ENCODE measurements at regions not wholly inside any gene's neighbourhood (a gene's known extent, or its start where the extent isn't known, plus 50 kb on each side); places are given as distances from the start of the nearest gene placed in this dataset.

GRCh38 chr12:25009496-25010092 is 60.7 kb upstream of the BCAT1 start:
- no peak for DNase-seq (ENCODE audit: low spot score)

- no peak for DNase-seq (ENCODE audit: low spot score)
Measured at GRCh38 chr12:25005376-25005775, 56.5 kb upstream of the BCAT1 start.

- DNase-seq (ENCODE audit: low spot score), result no peak
Measured at GRCh38 chr12:25004447-25004846, 55.5 kb upstream of the BCAT1 start.

- DNase-seq (ENCODE audit: low spot score), result no peak
Measured at GRCh38 chr12:25001311-25001710, 52.4 kb upstream of the BCAT1 start.

All from CD4-positive, alpha-beta T cell treated with Interleukin-2 at 100 ng/mL for 4 hours (primary cell).